NOMO-1 (cell line): ENCODE measurements at regions not wholly inside any gene's neighbourhood (a gene's known extent, or its start where the extent isn't known, plus 50 kb on each side); places are given as distances from the start of the nearest gene placed in this dataset.
"Not testable (repeated sequence)": the region's sequence is repeated elsewhere in the genome, so short reads cannot be mapped to it uniquely, and the experiment has no call there.

ENCODE experiments used
- DNase-seq, 2 experiments: peaks; one replicate each; lab custom pipeline; 2025; ENCODE audit not compliant: unreplicated experiment in 2 of 2; lab: John Stamatoyannopoulos, UW

GRCh38 chr10:57624856-57625592 lies 642.7 kb downstream of the IPMK start:
- no peak for DNase-seq

GRCh38 chr10:57624066-57624465 lies 643.6 kb downstream of the IPMK start:
- DNase-seq = no peak

- no peak for DNase-seq
These were observed 646.2 kb downstream of the IPMK start for GRCh38 chr10:57621466-57621865.

GRCh38 chr10:57605948-57606485 lies 661.7 kb downstream of the IPMK start:
- DNase-seq = no peak

- no peak for DNase-seq
These were observed 668.3 kb downstream of the IPMK start for GRCh38 chr10:57599440-57599839.

GRCh38 chr10:57593983-57594573 lies 673.6 kb downstream of the IPMK start:
- DNase-seq = no peak

- no peak for DNase-seq
These were observed 687.8 kb downstream of the IPMK start for GRCh38 chr10:57579926-57580325.

GRCh38 chr10:57562211-57562610 lies 705.5 kb downstream of the IPMK start:
- DNase-seq = no peak

GRCh38 chr10:57551774-57552173 lies 715.9 kb downstream of the IPMK start:
- DNase-seq = not testable (repeated sequence)

GRCh38 chr10:57535306-57535705 lies 732.4 kb downstream of the IPMK start:
- DNase-seq = no peak

GRCh38 chr10:57513637-57514036 lies 754.1 kb downstream of the IPMK start:
- no peak for DNase-seq

- DNase-seq = no peak
These were observed 759.9 kb downstream of the IPMK start for GRCh38 chr10:57507788-57508187.

- no peak for DNase-seq
These were observed 761.1 kb downstream of the IPMK start for GRCh38 chr10:57506414-57507094.

GRCh38 chr10:57494486-57494885 lies 773.2 kb downstream of the IPMK start:
- no peak for DNase-seq

- no peak for DNase-seq
These were observed 785.4 kb downstream of the IPMK start for GRCh38 chr10:57482259-57482658.

- DNase-seq = no peak
These were observed 794.7 kb downstream of the IPMK start for GRCh38 chr10:57472823-57473619.

- no peak for DNase-seq
These were observed 798.7 kb downstream of the IPMK start for GRCh38 chr10:57468894-57469432.

GRCh38 chr10:57465155-57465554 lies 802.5 kb downstream of the IPMK start:
- DNase-seq = no peak

GRCh38 chr10:57460540-57460939 lies 807.2 kb downstream of the IPMK start:
- DNase-seq = no peak

- DNase-seq = no peak
These were observed 809.7 kb downstream of the IPMK start for GRCh38 chr10:57457972-57458512.
